Neural progenitor cell (in vitro differentiated cells): ENCODE measurements at regions not wholly inside any gene's neighbourhood (a gene's known extent, or its start where the extent isn't known, plus 50 kb on each side); places are given as distances from the start of the nearest gene placed in this dataset.

Source experiments
- DNase-seq: peaks from one replicate; pipeline ENCODE4 v3.0.0-alpha.2; 2016; ENCODE audit warnings: low spot score
- H2AFZ ChIP-seq: fragments of 200-600 bp; sonication (generic); replicated peaks from 2 replicates; pipeline ENCODE4 v1.6.1; 2016; ENCODE audit warnings: antibody characterized with exemption
- H3F3A ChIP-seq: fragments of 200-600 bp; sonication (generic); 2 replicates; pipeline ENCODE4 v1.6.1; 2016; ENCODE audit warnings: antibody characterized with exemption, low read depth
- H3K27ac ChIP-seq: fragments of 200-600 bp; sonication (generic); 2 replicates; pipeline ENCODE4 v1.5.1; 2016; ENCODE audit warnings: mild to moderate bottlenecking
- H3K27me3 ChIP-seq: fragments of 200-600 bp; sonication (generic); 2 replicates; pipeline ENCODE4 v1.6.1; 2016; ENCODE audit warnings: mild to moderate bottlenecking, moderate library complexity
- H3K36me3 ChIP-seq: fragments of 200-600 bp; sonication (generic); 2 replicates; pipeline ENCODE4 v1.5.1; 2016
- H3K4me1 ChIP-seq: fragments of 200-600 bp; sonication (generic); 2 replicates; pipeline ENCODE4 v1.6.1; 2016; ENCODE audit warnings: mixed run types
- H3K4me2 ChIP-seq: fragments of 200-600 bp; sonication (generic); 2 replicates; pipeline ENCODE4 v1.6.1; 2016
- H3K4me3 ChIP-seq: fragments of 200-600 bp; sonication (generic); 2 replicates; pipeline ENCODE4 v1.5.1; 2016
- H3K79me2 ChIP-seq: fragments of 200-600 bp; sonication (generic); 2 replicates; pipeline ENCODE4 v1.6.1; 2016; ENCODE audit warnings: low read depth
- H3K9ac ChIP-seq: fragments of 200-600 bp; sonication (generic); 2 replicates; pipeline ENCODE4 v1.6.1; 2016
- H3K9me3 ChIP-seq: fragments of 200-600 bp; sonication (generic); 2 replicates; pipeline ENCODE4 v1.5.1; 2016; ENCODE audit warnings: low read depth
- H4K20me1 ChIP-seq: fragments of 200-600 bp; sonication (generic); 2 replicates; pipeline ENCODE4 v1.6.1; 2016; ENCODE audit warnings: low read depth
- H3K27ac Mint-ChIP-seq: 3 replicates; pipeline ENCODE4 v1.8.0; 2021; ENCODE audit warnings: mixed read lengths
- H3K27me3 Mint-ChIP-seq: 2 replicates; pipeline ENCODE4 v1.8.0; 2022; ENCODE audit warnings: low read depth, mild to moderate bottlenecking, inconsistent platforms, moderate library complexity, mixed read lengths; ENCODE audit not compliant: insufficient read depth
- H3K36me3 Mint-ChIP-seq: 3 replicates; pipeline ENCODE4 v1.8.0; 2021; ENCODE audit warnings: mixed read lengths
- H3K4me1 Mint-ChIP-seq: 3 replicates; pipeline ENCODE4 v1.8.0; 2021; ENCODE audit warnings: mixed read lengths
- H3K4me3 Mint-ChIP-seq: 3 replicates; pipeline ENCODE4 v1.8.0; 2021; ENCODE audit warnings: mild to moderate bottlenecking, moderate library complexity, mixed read lengths
- H3K9me3 Mint-ChIP-seq: 3 replicates; pipeline ENCODE4 v1.8.0; 2020; ENCODE audit warnings: mixed read lengths
- EZH2 ChIP-seq: fragments of 200-600 bp; sonication (generic); IDR thresholded peaks from 2 replicates; pipeline ENCODE4 v1.6.1; 2017; ENCODE audit warnings: antibody characterized with exemption, mild to moderate bottlenecking, moderate library complexity
- EZH2phosphoT487 ChIP-seq: fragments of 200-600 bp; sonication (generic); IDR thresholded peaks from 2 replicates; pipeline ENCODE4 v1.6.1; 2017; ENCODE audit warnings: antibody characterized with exemption
- TF ChIP-seq, protein P1 (sequence below): fragments of 200-600 bp; sonication (generic); IDR thresholded peaks from 2 replicates; pipeline ENCODE4 v1.5.1; 2017; ENCODE audit warnings: antibody characterized with exemption, mild to moderate bottlenecking

DNA sequence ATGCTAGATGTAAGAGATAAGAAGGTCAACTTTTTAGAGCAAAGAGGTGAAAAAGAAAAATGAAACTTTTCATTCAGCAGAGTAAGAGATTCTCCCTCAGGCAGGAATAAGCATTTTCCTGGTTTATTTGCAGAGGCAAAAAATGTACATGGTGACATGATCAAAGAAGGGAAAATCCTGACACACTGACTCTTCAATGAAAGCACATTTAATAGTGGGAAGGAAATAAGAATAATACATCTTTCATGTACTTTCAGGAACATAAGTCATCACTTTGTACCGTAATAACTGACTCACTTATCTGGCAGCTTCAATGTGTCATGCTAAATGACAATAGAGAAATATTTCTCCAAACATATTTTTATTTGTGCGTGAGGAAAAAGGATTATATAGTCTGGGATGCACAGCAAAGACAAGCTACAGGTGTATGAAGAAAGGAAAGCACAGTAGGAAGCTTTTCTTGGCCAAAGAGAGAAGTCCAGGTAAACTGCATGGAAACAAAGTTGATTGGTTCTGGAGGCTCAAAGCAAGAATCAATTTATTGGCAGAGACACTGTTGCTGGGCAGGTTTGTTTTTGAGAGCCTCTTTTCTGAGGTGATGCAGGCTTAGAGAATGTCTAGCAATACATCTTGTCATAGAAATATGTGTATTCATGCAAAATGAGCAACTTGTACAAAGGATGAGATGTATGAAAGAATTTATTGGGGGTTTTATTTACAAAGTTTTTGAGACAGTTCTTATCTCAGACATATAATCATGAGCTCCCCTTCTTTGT is 1409.0 kb downstream of the PLA2G4A start:
- H3K27me3 ChIP-seq: no peaks in the 10 kb centered on the region
- H3K4me3 ChIP-seq: no peak overlapping the region
- H2AFZ ChIP-seq: no peak overlapping the region
- H3K4me1 ChIP-seq: no peaks in the 10 kb centered on the region
- no peak overlapping the region for H3K27ac ChIP-seq
- Mint-ChIP-seq H3K27me3 (peaks cover 3% of the 10 kb centered on the region), H3K36me3 (no peaks in the 10 kb centered on the region), H3K9me3 (no peaks in the 10 kb centered on the region), H3K4me3 (no peak overlapping the region), H3K27ac (no peak overlapping the region), H3K4me1 (no peaks in the 10 kb centered on the region)
- no peaks in the 10 kb centered on the region for H3F3A ChIP-seq
- DNase-seq: no peak
- no peak overlapping the region for H3K9ac ChIP-seq
- no peaks in the 10 kb centered on the region for H4K20me1 ChIP-seq
- H3K9me3 ChIP-seq: no peaks in the 10 kb centered on the region
- TF ChIP-seq EZH2 (no peak), EZH2phosphoT487 (no peak)
- TF ChIP-seq, protein P1, sequence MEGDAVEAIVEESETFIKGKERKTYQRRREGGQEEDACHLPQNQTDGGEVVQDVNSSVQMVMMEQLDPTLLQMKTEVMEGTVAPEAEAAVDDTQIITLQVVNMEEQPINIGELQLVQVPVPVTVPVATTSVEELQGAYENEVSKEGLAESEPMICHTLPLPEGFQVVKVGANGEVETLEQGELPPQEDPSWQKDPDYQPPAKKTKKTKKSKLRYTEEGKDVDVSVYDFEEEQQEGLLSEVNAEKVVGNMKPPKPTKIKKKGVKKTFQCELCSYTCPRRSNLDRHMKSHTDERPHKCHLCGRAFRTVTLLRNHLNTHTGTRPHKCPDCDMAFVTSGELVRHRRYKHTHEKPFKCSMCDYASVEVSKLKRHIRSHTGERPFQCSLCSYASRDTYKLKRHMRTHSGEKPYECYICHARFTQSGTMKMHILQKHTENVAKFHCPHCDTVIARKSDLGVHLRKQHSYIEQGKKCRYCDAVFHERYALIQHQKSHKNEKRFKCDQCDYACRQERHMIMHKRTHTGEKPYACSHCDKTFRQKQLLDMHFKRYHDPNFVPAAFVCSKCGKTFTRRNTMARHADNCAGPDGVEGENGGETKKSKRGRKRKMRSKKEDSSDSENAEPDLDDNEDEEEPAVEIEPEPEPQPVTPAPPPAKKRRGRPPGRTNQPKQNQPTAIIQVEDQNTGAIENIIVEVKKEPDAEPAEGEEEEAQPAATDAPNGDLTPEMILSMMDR: no peak
- no peaks in the 10 kb centered on the region for H3K36me3 ChIP-seq
- no peak overlapping the region for H3K4me2 ChIP-seq
- H3K79me2 ChIP-seq: no peaks in the 10 kb centered on the region

DNA sequence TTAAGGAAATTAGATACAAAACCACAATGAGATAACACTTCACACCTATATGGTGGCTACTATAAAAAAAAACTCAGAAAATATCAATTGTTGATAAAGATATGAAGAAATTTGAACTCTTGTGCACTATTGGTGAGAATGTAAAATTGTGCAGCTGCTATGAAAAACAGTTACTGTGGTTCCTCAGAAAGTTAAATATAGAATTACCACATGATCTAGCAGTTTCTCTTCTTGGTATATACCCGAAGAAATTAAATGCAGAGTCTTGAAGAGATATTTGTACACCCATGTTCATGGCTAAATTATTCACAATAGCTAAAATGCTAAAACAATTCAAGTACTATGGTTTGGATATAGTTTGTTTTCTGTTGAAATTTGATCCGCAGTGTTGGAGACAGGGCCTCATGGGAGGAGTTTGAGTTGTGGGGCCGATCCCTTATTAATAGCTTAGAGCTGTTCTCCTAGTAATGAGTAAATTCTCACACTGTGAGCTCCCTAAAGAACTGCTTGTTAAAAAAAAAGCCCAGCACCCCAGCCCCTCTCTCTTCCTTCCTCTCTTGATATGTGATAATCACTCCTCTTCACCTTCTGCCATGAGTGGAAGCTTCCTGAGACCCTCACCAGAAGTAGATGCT is 1412.1 kb downstream of the PLA2G4A start:
- Histone ChIP-seq H2AFZ (no peak overlapping the region), H3K9me3 (no peaks in the 10 kb centered on the region), H3K79me2 (no peaks in the 10 kb centered on the region), H4K20me1 (no peaks in the 10 kb centered on the region), H3K4me2 (no peak overlapping the region), H3K27ac (no peak overlapping the region), H3K4me1 (no peaks in the 10 kb centered on the region), H3F3A (no peaks in the 10 kb centered on the region), H3K36me3 (no peaks in the 10 kb centered on the region), H3K9ac (no peak overlapping the region), H3K27me3 (no peaks in the 10 kb centered on the region), H3K4me3 (no peak overlapping the region)
- Mint-ChIP-seq H3K9me3 (no peaks in the 10 kb centered on the region), H3K27ac (no peak overlapping the region), H3K4me3 (no peak overlapping the region), H3K4me1 (no peaks in the 10 kb centered on the region), H3K27me3 (peaks cover 3% of the 10 kb centered on the region), H3K36me3 (no peaks in the 10 kb centered on the region)
- TF ChIP-seq EZH2 (no peak), EZH2phosphoT487 (no peak)
- TF ChIP-seq, protein P1: no peak
- DNase-seq: no peak

DNA sequence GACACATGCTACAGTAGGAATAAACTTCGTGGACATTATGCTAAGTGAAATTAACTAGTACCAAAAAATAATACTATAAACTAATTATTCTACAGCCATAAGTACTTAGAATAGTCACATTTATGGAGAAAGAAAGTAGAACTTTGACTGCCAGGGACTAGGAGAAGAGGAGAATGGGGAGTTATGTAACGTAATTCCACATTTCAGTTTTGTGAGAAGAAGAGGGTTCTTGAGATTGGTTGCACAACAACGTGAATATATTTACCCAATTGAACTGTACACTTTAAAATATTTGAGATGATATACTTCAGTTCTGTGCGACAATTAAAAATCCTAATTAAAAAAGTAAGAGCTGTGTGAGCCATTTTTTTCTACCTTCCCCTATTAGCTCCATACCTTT is 1412.9 kb downstream of the PLA2G4A start:
- H3F3A ChIP-seq: no peaks in the 10 kb centered on the region
- no peak for TF ChIP-seq EZH2phosphoT487
- TF ChIP-seq, protein P1: no peak
- no peak for TF ChIP-seq EZH2
- no peak for DNase-seq
- Mint-ChIP-seq H3K27me3 (peaks cover 3% of the 10 kb centered on the region), H3K9me3 (no peaks in the 10 kb centered on the region), H3K27ac (no peak overlapping the region), H3K4me1 (no peaks in the 10 kb centered on the region), H3K36me3 (no peaks in the 10 kb centered on the region), H3K4me3 (no peak overlapping the region)
- H3K9ac ChIP-seq: no peak overlapping the region
- no peak overlapping the region for H2AFZ ChIP-seq
- H3K79me2 ChIP-seq: no peaks in the 10 kb centered on the region
- no peaks in the 10 kb centered on the region for H3K4me1 ChIP-seq
- no peak overlapping the region for H3K27ac ChIP-seq
- H3K4me3 ChIP-seq: no peak overlapping the region
- H3K27me3 ChIP-seq: no peaks in the 10 kb centered on the region
- no peaks in the 10 kb centered on the region for H4K20me1 ChIP-seq
- no peaks in the 10 kb centered on the region for H3K9me3 ChIP-seq
- H3K4me2 ChIP-seq: no peak overlapping the region
- no peaks in the 10 kb centered on the region for H3K36me3 ChIP-seq
